ENCODE measurements at regions not wholly inside any gene's neighbourhood (a gene's known extent, or its start where the extent isn't known, plus 50 kb on each side); places are given as distances from the start of the nearest gene placed in this dataset.

GRCh38 chr11:107180236-107180635, 162.0 kb upstream of the GUCY1A2 start:
- H3K27me3 ChIP-seq (ENCODE audit: control insufficient read depth, insufficient read depth, low read length): no peaks in the 10 kb centered on the region
- no peak for DNase-seq (ENCODE audit: low read depth)
- no peak for TF ChIP-seq CTCF (IDR thresholded peaks at IDR 0.05; ENCODE audit: insufficient read depth, low read length, severe bottlenecking)
- no peaks in the 10 kb centered on the region for H3K36me3 ChIP-seq (ENCODE audit: control insufficient read depth, insufficient read depth, low read length)
- FAIRE-seq: no peak
- no peak overlapping the region for H3K4me3 ChIP-seq (ENCODE audit: low read depth, low read length)

- no peaks in the 10 kb centered on the region for H3K36me3 ChIP-seq (ENCODE audit: control insufficient read depth, insufficient read depth, low read length)
- DNase-seq (ENCODE audit: low read depth): no peak
- TF ChIP-seq CTCF (IDR thresholded peaks at IDR 0.05; ENCODE audit: insufficient read depth, low read length, severe bottlenecking): no peak
- FAIRE-seq: no peak
- H3K27me3 ChIP-seq (ENCODE audit: control insufficient read depth, insufficient read depth, low read length): no peaks in the 10 kb centered on the region
- no peak overlapping the region for H3K4me3 ChIP-seq (ENCODE audit: low read depth, low read length)
Observed at GRCh38 chr11:107179829-107180228, 161.6 kb upstream of the GUCY1A2 start.

- FAIRE-seq (no peak), DNase-seq (ENCODE audit: low read depth) (no peak)
- H3K36me3 ChIP-seq (ENCODE audit: control insufficient read depth, insufficient read depth, low read length): no peaks in the 10 kb centered on the region
- no peaks in the 10 kb centered on the region for H3K27me3 ChIP-seq (ENCODE audit: control insufficient read depth, insufficient read depth, low read length)
- no peak overlapping the region for H3K4me3 ChIP-seq (ENCODE audit: low read depth, low read length)
- no peak for TF ChIP-seq CTCF (IDR thresholded peaks at IDR 0.05; ENCODE audit: insufficient read depth, low read length, severe bottlenecking)
Observed at GRCh38 chr11:107177106-107177477, 158.8 kb upstream of the GUCY1A2 start.

- Histone ChIP-seq H3K27me3 (ENCODE audit: control insufficient read depth, insufficient read depth, low read length) (no peaks in the 10 kb centered on the region), H3K36me3 (ENCODE audit: control insufficient read depth, insufficient read depth, low read length) (no peaks in the 10 kb centered on the region), H3K4me3 (ENCODE audit: low read depth, low read length) (no peak overlapping the region)
- no peak for DNase-seq (ENCODE audit: low read depth)
- no peak for FAIRE-seq
- TF ChIP-seq CTCF (IDR thresholded peaks at IDR 0.05; ENCODE audit: insufficient read depth, low read length, severe bottlenecking): no peak
Observed at GRCh38 chr11:107176148-107177105, 158.2 kb upstream of the GUCY1A2 start.

GRCh38 chr11:107174856-107175255, 156.6 kb upstream of the GUCY1A2 start:
- H3K27me3 ChIP-seq (ENCODE audit: control insufficient read depth, insufficient read depth, low read length): no peaks in the 10 kb centered on the region
- FAIRE-seq (no peak), DNase-seq (ENCODE audit: low read depth) (no peak)
- no peaks in the 10 kb centered on the region for H3K36me3 ChIP-seq (ENCODE audit: control insufficient read depth, insufficient read depth, low read length)
- TF ChIP-seq CTCF (IDR thresholded peaks at IDR 0.05; ENCODE audit: insufficient read depth, low read length, severe bottlenecking): no peak
- no peak overlapping the region for H3K4me3 ChIP-seq (ENCODE audit: low read depth, low read length)
